Endothelial cell of umbilical vein (primary cell): ENCODE measurements at regions not wholly inside any gene's neighbourhood (a gene's known extent, or its start where the extent isn't known, plus 50 kb on each side); places are given as distances from the start of the nearest gene placed in this dataset.

Experiments used
- BruUV-seq: library from RNA; stranded (reverse); fragments of 400-500 nt; replicated peaks from 2 replicates; lab custom pipeline; 2021; lab: Mats Ljungman, UMichigan
- CTCF ChIA-PET: fragments of 300-600, 350-600 bp; sonication (Branson Sonifier 250); formaldehyde crosslinking; loops from one replicate; lab custom pipeline; 2021; ENCODE audit warnings: antibody characterized with exemption, inconsistent platforms; lab: Charles Lee
- POLR2A ChIA-PET: fragments of 300-600, 350-600 bp; sonication (Branson Sonifier 250); formaldehyde crosslinking; loops from one replicate; lab custom pipeline; 2021; ENCODE audit warnings: antibody characterized with exemption, inconsistent platforms; lab: Charles Lee
- DNase-seq: peaks from one replicate; pipeline ENCODE4 v3.0.0-alpha.2; 2011; ENCODE audit warnings: low read depth, low spot score
- FAIRE-seq: peaks from 2 replicates; lab custom pipeline; 2011; peaks lifted over from hg19 to GRCh38; lab: Jason Lieb, UNC
- H2AFZ ChIP-seq: 2 replicates; pipeline ENCODE4 v1.6.0; 2012; ENCODE audit warnings: low read depth, low read length, control low read depth, inconsistent platforms
- H3K27ac ChIP-seq: 2 replicates; pipeline ENCODE4 v1.5.1; 2011; ENCODE audit warnings: low read depth, mild to moderate bottlenecking, control low read depth, low read length, moderate library complexity; ENCODE audit not compliant: insufficient read depth
- H3K27me3 ChIP-seq, 2 experiments: 2 replicates each; pipeline versions ENCODE4 v1.6.0 to v1.6.1; 2011; ENCODE audit warnings: low read length in 2 of 2, mixed read lengths in 1 of 2; ENCODE audit not compliant: control insufficient read depth in 2 of 2, insufficient read depth in 2 of 2
- H3K36me3 ChIP-seq, 2 experiments: 2 replicates in 1 of 2; 3 replicates in 1 of 2; pipeline ENCODE4 v1.5.1; 2011; ENCODE audit warnings: low read length in 2 of 2, mild to moderate bottlenecking in 1 of 2, moderate library complexity in 1 of 2; ENCODE audit not compliant: control insufficient read depth in 2 of 2, insufficient read depth in 2 of 2; ENCODE audit errors: extremely low read depth in 1 of 2
- H3K4me1 ChIP-seq: 3 replicates; pipeline ENCODE4 v1.5.1; 2011; ENCODE audit warnings: mild to moderate bottlenecking, low read length; ENCODE audit not compliant: control insufficient read depth, insufficient read depth; ENCODE audit errors: extremely low read depth
- H3K4me2 ChIP-seq: 2 replicates; pipeline ENCODE4 v1.6.1; 2011; ENCODE audit warnings: low read length, control low read depth, mixed read lengths; ENCODE audit not compliant: insufficient read depth
- H3K4me3 ChIP-seq, 3 experiments: fragments of 200-600 bp in 1 of 3; sonication (generic), shearing (Covaris generic) in 1 of 3; replicated peaks in 1 of 3; 2 replicates each; pipeline ENCODE4 v1.5.1; 2011 to 2016; ENCODE audit warnings: control low read depth in 3 of 3, low read length in 3 of 3, mild to moderate bottlenecking in 2 of 3, inconsistent platforms in 1 of 3, low read depth in 1 of 3, moderate library complexity in 1 of 3; ENCODE audit not compliant: insufficient read depth in 1 of 3
- H3K79me2 ChIP-seq: 2 replicates; pipeline ENCODE4 v1.6.0; 2012; ENCODE audit warnings: low read length, inconsistent platforms; ENCODE audit not compliant: control insufficient read depth, insufficient read depth
- H3K9ac ChIP-seq: replicated peaks from 2 replicates; pipeline ENCODE3; 2011; ENCODE audit warnings: low read length, control low read depth; ENCODE audit not compliant: insufficient read depth; ENCODE audit errors: extremely low read depth
- H3K9me1 ChIP-seq: replicated peaks from 3 replicates; pipeline ENCODE4 v1.6.0; 2011; ENCODE audit warnings: mild to moderate bottlenecking, low read length; ENCODE audit not compliant: control insufficient read depth, insufficient read depth; ENCODE audit errors: extremely low read depth
- H3K9me3 ChIP-seq: replicated peaks from 2 replicates; pipeline ENCODE4 v1.5.1; 2012; ENCODE audit warnings: low read length, inconsistent platforms; ENCODE audit not compliant: control insufficient read depth, insufficient read depth
- H4K20me1 ChIP-seq: replicated peaks from 2 replicates; pipeline ENCODE3; 2011; ENCODE audit warnings: mild to moderate bottlenecking, low read length; ENCODE audit not compliant: control insufficient read depth, insufficient read depth; ENCODE audit errors: extremely low read depth
- CTCF ChIP-seq, 2 donors: IDR thresholded peaks; 1 replicate in 1 of 2; 2 replicates in 1 of 2; pipeline ENCODE4 v1.5.1; 2011; ENCODE audit warnings: low read length in 2 of 2, mild to moderate bottlenecking in 2 of 2, moderate library complexity in 2 of 2, control low read depth in 1 of 2, inconsistent platforms in 1 of 2, low read depth in 1 of 2; ENCODE audit not compliant: insufficient read depth in 1 of 2; ENCODE audit errors: extremely low read depth in 1 of 2
- FOS ChIP-seq: IDR thresholded peaks from 2 replicates; pipeline ENCODE4 v1.6.1; 2011; ENCODE audit warnings: mild to moderate bottlenecking, low read length, moderate library complexity, borderline replicate concordance; ENCODE audit not compliant: insufficient read depth
- GATA2 ChIP-seq: IDR thresholded peaks from 2 replicates; pipeline ENCODE4 v1.7.0; 2011; ENCODE audit warnings: low read depth, mild to moderate bottlenecking, moderate library complexity, mixed read lengths, low read length; ENCODE audit not compliant: insufficient read length, insufficient read depth
- MAX ChIP-seq: IDR thresholded peaks from 2 replicates; pipeline ENCODE4 v1.6.1; 2011; ENCODE audit not compliant: insufficient read depth, insufficient read length
- dilution Hi-C: fragments of 300-500 bp; cut with MboI; formaldehyde crosslinking; loops from one replicate; pipeline ENCODE4 v1.15.0; 2019; ENCODE audit warnings: low sequenced_read_pairs; ENCODE audit not compliant: extremely low pct_ligation_motif_present
- intact Hi-C: fragments of 100-400 bp; cut with micrococcal nuclease; formaldehyde crosslinking; loops from one replicate; pipeline ENCODE4 v1.10.0; 2022

DNA sequence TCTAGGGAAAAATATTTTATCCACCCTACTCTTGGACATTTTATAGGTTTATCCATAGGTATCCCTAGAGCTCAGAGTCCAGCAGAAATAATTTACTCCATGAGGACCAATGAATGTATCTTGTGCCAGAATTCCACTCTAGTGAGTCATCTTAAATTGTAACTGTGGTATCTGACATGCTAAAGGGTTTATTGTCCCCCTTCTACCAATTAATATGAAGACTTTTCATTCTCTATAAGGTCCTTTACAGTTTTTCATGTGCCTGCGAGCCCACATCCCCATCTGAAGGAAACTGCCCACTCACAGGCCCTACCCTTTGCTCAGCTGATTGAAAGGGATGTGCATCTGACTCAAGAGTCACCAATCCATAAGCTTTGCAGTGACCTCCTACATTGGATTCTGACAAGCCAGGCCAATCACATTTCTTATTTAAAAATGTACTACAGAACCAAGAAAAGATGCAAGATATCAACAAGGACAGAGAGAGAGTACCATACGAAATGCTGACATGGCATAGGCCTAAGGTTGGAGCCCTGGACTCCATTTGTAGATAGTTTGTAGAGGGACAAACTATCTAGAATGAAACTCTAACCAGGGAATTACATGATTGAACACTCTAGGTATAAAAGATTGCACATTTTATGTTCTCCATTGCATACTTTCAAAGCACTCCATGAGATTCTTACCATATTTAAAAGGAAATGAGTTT, 93.4 kb upstream of the DEFB112 start:
- Histone ChIP-seq H3K9me1 (peaks cover 2% of the 10 kb centered on the region), H3K36me3 (no peaks in the 10 kb centered on the region), H3K4me1 (no peaks in the 10 kb centered on the region), H3K9me3 (no peaks in the 10 kb centered on the region), H3K27me3 (no peaks in the 10 kb centered on the region), H3K4me3 (no peak overlapping the region), H2AFZ (no peak overlapping the region), H4K20me1 (no peaks in the 10 kb centered on the region), H3K27ac (no peak overlapping the region), H3K9ac (no peak overlapping the region), H3K79me2 (no peaks in the 10 kb centered on the region), H3K4me2 (no peak overlapping the region)
- dilution Hi-C loops (no loop called here), intact Hi-C loops (loop anchor here (5.0 kb wide), 1 partner anchor 644 kb away; no protein-coding TSS in a partner anchor)
- BruUV-seq, result no TSS peak
- TF ChIP-seq FOS (no peak), MAX (no peak), CTCF (IDR thresholded peaks at IDR 0.05; ENCODE audit: extremely low read depth in 1 of 2, insufficient read depth in 1 of 2, low read depth in 1 of 2, low read length in 2 of 2) (no peak)
- CTCF ChIA-PET, result no interaction called here
- FAIRE-seq (no peak), DNase-seq (no peak)
- POLR2A ChIA-PET, result no interaction called here

GRCh38 chr6:50145125-50145524, 95.4 kb upstream of the DEFB112 start:
- no TSS peak for BruUV-seq
- no peak for TF ChIP-seq GATA2
- TF ChIP-seq CTCF (IDR thresholded peaks at IDR 0.05; ENCODE audit: extremely low read depth in 1 of 2, insufficient read depth in 1 of 2, low read depth in 1 of 2, low read length in 2 of 2), result peak; percentile 8 to 9
- Histone ChIP-seq H2AFZ (no peak overlapping the region), H3K27ac (no peak overlapping the region), H3K79me2 (no peaks in the 10 kb centered on the region), H3K9me1 (peaks cover 2% of the 10 kb centered on the region), H4K20me1 (no peaks in the 10 kb centered on the region), H3K27me3 (no peaks in the 10 kb centered on the region), H3K36me3 (no peaks in the 10 kb centered on the region), H3K4me3 (no peak overlapping the region), H3K4me1 (no peaks in the 10 kb centered on the region), H3K9me3 (no peaks in the 10 kb centered on the region), H3K9ac (no peak overlapping the region), H3K4me2 (no peak overlapping the region)
- intact Hi-C loops (no loop called here), dilution Hi-C loops (no loop called here)
- FAIRE-seq (peak; percentile 53), DNase-seq (no peak)
- ChIA-PET POLR2A (no interaction called here), CTCF (interaction anchor here (0.7 to 1.1 kb wide), 2 partner anchors 16 to 1875 kb away, joined by 3 read pairs; no protein-coding TSS in a partner anchor)
